ENCODE measurements at regions not wholly inside any gene's neighbourhood (a gene's known extent, or its start where the extent isn't known, plus 50 kb on each side); places are given as distances from the start of the nearest gene placed in this dataset.

DNA sequence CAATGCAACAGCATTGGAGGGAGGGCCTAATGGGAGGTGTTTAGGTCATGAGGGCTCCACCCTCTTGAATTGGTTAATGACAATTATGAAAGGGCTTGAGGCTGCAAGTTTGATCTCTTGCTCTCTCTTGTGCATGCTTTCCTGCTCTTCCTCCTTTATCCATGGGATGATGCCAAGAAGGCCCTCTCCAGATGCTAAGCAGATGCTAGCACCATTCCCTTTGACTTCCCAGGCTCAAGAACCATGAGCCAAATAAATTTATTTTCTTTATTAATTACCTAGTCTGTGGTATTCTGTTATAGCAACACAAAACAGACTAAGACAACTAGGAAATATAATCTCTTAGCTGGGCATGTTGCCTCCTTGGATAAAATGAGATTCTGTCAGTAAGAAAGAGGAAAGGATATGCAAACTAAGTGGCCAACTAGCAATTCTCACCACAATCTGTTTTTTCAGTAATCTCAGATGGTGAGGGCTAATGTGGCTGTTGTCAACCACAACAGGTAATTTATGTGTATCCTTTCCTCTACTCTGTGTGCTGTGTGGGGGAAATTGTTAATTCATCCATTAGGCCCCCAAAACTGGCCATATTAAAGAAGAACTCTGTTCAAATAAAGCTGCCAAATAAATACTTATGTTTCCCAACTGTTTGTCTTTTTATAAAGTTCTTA is 269.1 kb upstream of the CD180 start:
- no peak overlapping the region for H3K4me3 ChIP-seq (ENCODE audit: low read length)
- no peaks in the 10 kb centered on the region for H3K27me3 ChIP-seq (ENCODE audit: control insufficient read depth in 1 of 2, insufficient read depth in 2 of 2, low read length in 2 of 2)
- H3K4me3 Mint-ChIP-seq = no peak overlapping the region
- no peak overlapping the region for H3K27ac ChIP-seq (ENCODE audit: low read depth in 1 of 2, low read length in 2 of 2)
- TF ChIP-seq, protein P1, sequence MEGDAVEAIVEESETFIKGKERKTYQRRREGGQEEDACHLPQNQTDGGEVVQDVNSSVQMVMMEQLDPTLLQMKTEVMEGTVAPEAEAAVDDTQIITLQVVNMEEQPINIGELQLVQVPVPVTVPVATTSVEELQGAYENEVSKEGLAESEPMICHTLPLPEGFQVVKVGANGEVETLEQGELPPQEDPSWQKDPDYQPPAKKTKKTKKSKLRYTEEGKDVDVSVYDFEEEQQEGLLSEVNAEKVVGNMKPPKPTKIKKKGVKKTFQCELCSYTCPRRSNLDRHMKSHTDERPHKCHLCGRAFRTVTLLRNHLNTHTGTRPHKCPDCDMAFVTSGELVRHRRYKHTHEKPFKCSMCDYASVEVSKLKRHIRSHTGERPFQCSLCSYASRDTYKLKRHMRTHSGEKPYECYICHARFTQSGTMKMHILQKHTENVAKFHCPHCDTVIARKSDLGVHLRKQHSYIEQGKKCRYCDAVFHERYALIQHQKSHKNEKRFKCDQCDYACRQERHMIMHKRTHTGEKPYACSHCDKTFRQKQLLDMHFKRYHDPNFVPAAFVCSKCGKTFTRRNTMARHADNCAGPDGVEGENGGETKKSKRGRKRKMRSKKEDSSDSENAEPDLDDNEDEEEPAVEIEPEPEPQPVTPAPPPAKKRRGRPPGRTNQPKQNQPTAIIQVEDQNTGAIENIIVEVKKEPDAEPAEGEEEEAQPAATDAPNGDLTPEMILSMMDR (IDR thresholded peaks at IDR 0.05) = no peak
- H3K36me3 ChIP-seq (ENCODE audit: insufficient read depth, low read length) = no peaks in the 10 kb centered on the region
- no peaks in the 10 kb centered on the region for H3K36me3 Mint-ChIP-seq (ENCODE audit: low read depth)
- ChIA-PET CTCF (interaction anchor here (0.7 kb wide), 1 partner anchor 9 kb away, joined by 4 read pairs; no protein-coding TSS in a partner anchor), POLR2A (no interaction called here)
- H3K9me3 Mint-ChIP-seq = no peaks in the 10 kb centered on the region
- intact Hi-C loops (cut with DNase I, micrococcal nuclease) = no loop called here
- ATAC-seq (ENCODE audit: poor library complexity) (no peak), DNase-seq (no peak)
- no peaks in the 10 kb centered on the region for H3K4me1 Mint-ChIP-seq (ENCODE audit: low read depth)
- H3K27ac Mint-ChIP-seq = no peak overlapping the region
- no peaks in the 10 kb centered on the region for H3K27me3 Mint-ChIP-seq
- no peaks in the 10 kb centered on the region for H3K9me3 ChIP-seq (ENCODE audit: control insufficient read depth in 1 of 2, insufficient read depth in 1 of 2, low read length in 2 of 2)
- no peaks in the 10 kb centered on the region for H3K4me1 ChIP-seq (ENCODE audit: insufficient read depth, low read length)

DNA sequence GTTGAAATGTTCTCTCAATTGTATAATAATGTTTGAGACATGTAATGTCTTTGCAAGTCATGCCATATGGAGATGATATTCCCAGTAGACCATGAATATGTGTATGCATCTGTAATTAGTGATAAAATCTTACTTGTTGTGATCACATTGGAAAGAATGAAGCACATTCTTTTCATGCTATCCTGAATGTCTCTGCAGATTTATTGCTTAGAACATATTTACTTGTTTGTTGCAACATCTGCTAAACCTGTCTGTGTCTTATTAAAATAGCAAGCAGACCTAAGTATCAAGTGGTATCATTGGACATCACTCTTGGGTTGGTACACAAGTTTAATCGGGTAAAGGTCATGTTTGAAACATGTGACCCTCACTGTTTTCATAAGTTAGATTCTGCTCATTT is 265.5 kb upstream of the CD180 start:
- DNase-seq (no peak), ATAC-seq (ENCODE audit: poor library complexity) (no peak)
- Histone ChIP-seq H3K36me3 (ENCODE audit: insufficient read depth, low read length) (no peaks in the 10 kb centered on the region), H3K4me3 (ENCODE audit: low read length) (no peak overlapping the region), H3K4me1 (ENCODE audit: insufficient read depth, low read length) (no peaks in the 10 kb centered on the region), H3K9me3 (ENCODE audit: control insufficient read depth in 1 of 2, insufficient read depth in 1 of 2, low read length in 2 of 2) (no peaks in the 10 kb centered on the region), H3K27me3 (ENCODE audit: control insufficient read depth in 1 of 2, insufficient read depth in 2 of 2, low read length in 2 of 2) (no peaks in the 10 kb centered on the region), H3K27ac (ENCODE audit: low read depth in 1 of 2, low read length in 2 of 2) (no peak overlapping the region)
- Mint-ChIP-seq H3K27me3 (no peaks in the 10 kb centered on the region), H3K27ac (no peak overlapping the region), H3K4me1 (ENCODE audit: low read depth) (no peaks in the 10 kb centered on the region), H3K36me3 (ENCODE audit: low read depth) (no peaks in the 10 kb centered on the region), H3K4me3 (no peak overlapping the region), H3K9me3 (no peaks in the 10 kb centered on the region)
- ChIA-PET CTCF (no interaction called here), POLR2A (no interaction called here)
- TF ChIP-seq, protein P1 (IDR thresholded peaks at IDR 0.05) = no peak
- intact Hi-C loops (cut with DNase I, micrococcal nuclease) = no loop called here

DNA sequence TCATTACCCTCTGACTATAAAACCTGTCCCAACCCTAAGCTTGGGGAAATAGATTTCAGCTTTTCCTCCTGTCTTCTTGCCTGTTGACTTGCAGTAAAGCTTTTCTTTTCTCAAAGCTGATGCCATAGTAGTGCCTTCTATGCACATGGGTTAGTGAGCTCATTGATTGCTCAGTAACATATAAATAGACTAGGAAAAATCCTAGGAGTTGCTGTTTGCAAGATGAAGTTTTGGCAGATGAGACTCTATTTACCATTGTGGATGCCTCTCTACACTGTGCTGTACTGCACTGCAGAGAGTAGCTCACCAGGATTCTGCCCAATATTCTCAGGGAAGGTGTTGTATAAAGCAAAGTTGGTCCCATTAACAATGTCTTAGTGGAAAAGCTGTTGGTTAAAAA is 262.7 kb upstream of the CD180 start:
- Histone ChIP-seq H3K4me3 (ENCODE audit: low read length) (no peak overlapping the region), H3K36me3 (ENCODE audit: insufficient read depth, low read length) (no peaks in the 10 kb centered on the region), H3K9me3 (ENCODE audit: control insufficient read depth in 1 of 2, insufficient read depth in 1 of 2, low read length in 2 of 2) (no peaks in the 10 kb centered on the region), H3K27me3 (ENCODE audit: control insufficient read depth in 1 of 2, insufficient read depth in 2 of 2, low read length in 2 of 2) (no peaks in the 10 kb centered on the region), H3K27ac (ENCODE audit: low read depth in 1 of 2, low read length in 2 of 2) (no peak overlapping the region), H3K4me1 (ENCODE audit: insufficient read depth, low read length) (no peaks in the 10 kb centered on the region)
- no peak overlapping the region for H3K27ac Mint-ChIP-seq
- CTCF ChIA-PET = interaction anchor here (1.5 kb wide), 1 partner anchor 8 kb away, joined by 4 read pairs; no protein-coding TSS in a partner anchor
- POLR2A ChIA-PET = no interaction called here
- peaks cover 11% of the 10 kb centered on the region for H3K4me1 Mint-ChIP-seq (ENCODE audit: low read depth)
- TF ChIP-seq, protein P1 (IDR thresholded peaks at IDR 0.05) = no peak
- intact Hi-C loops (cut with DNase I, micrococcal nuclease) = no loop called here
- H3K27me3 Mint-ChIP-seq = no peaks in the 10 kb centered on the region
- H3K36me3 Mint-ChIP-seq (ENCODE audit: low read depth) = no peaks in the 10 kb centered on the region
- no peaks in the 10 kb centered on the region for H3K9me3 Mint-ChIP-seq
- ATAC-seq (ENCODE audit: poor library complexity) (no peak), DNase-seq (no peak)
- H3K4me3 Mint-ChIP-seq = no peak overlapping the region

Data from CD4-positive, alpha-beta T cell (primary cell).